H1 (cell line): ENCODE measurements at regions not wholly inside any gene's neighbourhood (a gene's known extent, or its start where the extent isn't known, plus 50 kb on each side); places are given as distances from the start of the nearest gene placed in this dataset.

Experiments
- CTCF ChIA-PET: fragments of 300-600 bp; sonication (Branson Sonifier 250); formaldehyde crosslinking; loops from one replicate; lab custom pipeline; 2021; ENCODE audit not compliant: partially characterized antibody; lab: Charles Lee
- POLR2A ChIA-PET: fragments of 300-600 bp; sonication (Branson Sonifier 250); formaldehyde crosslinking; loops from one replicate; lab custom pipeline; 2021; ENCODE audit warnings: inconsistent platforms; ENCODE audit not compliant: partially characterized antibody; lab: Charles Lee
- DNase-seq, 2 experiments: peaks; one replicate each; pipeline versions ENCODE4 v3.0.0 to v3.0.0-alpha.2; 2010 to 2022; ENCODE audit warnings: low spot score in 2 of 2, low read depth in 1 of 2, mixed read lengths in 1 of 2
- FAIRE-seq: peaks from 2 replicates; lab custom pipeline; 2011; peaks lifted over from hg19 to GRCh38; lab: Jason Lieb, UNC
- H2AFZ ChIP-seq: 2 replicates; pipeline ENCODE4 v1.8.1; 2012; ENCODE audit warnings: low read length, inconsistent platforms
- H2AK5ac ChIP-seq: 2 replicates; pipeline ENCODE4 v1.6.1; 2013; ENCODE audit warnings: low read depth, low read length
- H2BK120ac ChIP-seq: replicated peaks from 2 replicates; pipeline ENCODE3; 2013; ENCODE audit warnings: low read depth, low read length, inconsistent platforms
- H2BK12ac ChIP-seq: 2 replicates; pipeline ENCODE4 v1.6.1; 2013; ENCODE audit warnings: low read depth, low read length
- H2BK15ac ChIP-seq: 2 replicates; pipeline ENCODE4 v1.6.1; 2013; ENCODE audit warnings: low read length
- H2BK20ac ChIP-seq: 2 replicates; pipeline ENCODE4 v1.6.1; 2013; ENCODE audit warnings: low read length
- H2BK5ac ChIP-seq: 2 replicates; pipeline ENCODE4 v1.6.1; 2013; ENCODE audit warnings: low read depth, low read length
- H3K14ac ChIP-seq: 2 replicates; pipeline ENCODE4 v1.6.1; 2013; ENCODE audit warnings: inconsistent platforms; ENCODE audit not compliant: insufficient read length
- H3K18ac ChIP-seq: 2 replicates; pipeline ENCODE4 v1.6.1; 2013; ENCODE audit warnings: low read length; ENCODE audit errors: extremely low read depth
- H3K23ac ChIP-seq: 2 replicates; pipeline ENCODE4 v1.6.1; 2013; ENCODE audit warnings: inconsistent platforms; ENCODE audit not compliant: insufficient read length
- H3K23me2 ChIP-seq: 2 replicates; pipeline ENCODE4 v1.6.1; 2013; ENCODE audit warnings: low read depth, low read length
- H3K27ac ChIP-seq: 2 replicates; pipeline ENCODE4 v1.6.1; 2011; ENCODE audit warnings: low read depth, low read length, inconsistent platforms
- H3K27me3 ChIP-seq, 4 experiments: replicated peaks in 1 of 4; 1 replicate in 1 of 4; 2 replicates in 3 of 4; pipeline versions ENCODE4 v1.6.1 to v1.8.1; 2011 to 2013; ENCODE audit warnings: low read length in 3 of 4, mild to moderate bottlenecking in 3 of 4, inconsistent platforms in 2 of 4, mixed read lengths in 2 of 4, moderate library complexity in 1 of 4; ENCODE audit not compliant: control insufficient read depth in 3 of 4, insufficient read depth in 3 of 4; ENCODE audit errors: extremely low read depth in 1 of 4
- H3K36me3 ChIP-seq, 4 experiments: 2 replicates each; pipeline versions ENCODE4 v1.6.1 to v1.8.1; 2011 to 2013; ENCODE audit warnings: mild to moderate bottlenecking in 4 of 4, low read length in 3 of 4, moderate library complexity in 2 of 4, control low read depth in 1 of 4, inconsistent platforms in 1 of 4; ENCODE audit not compliant: insufficient read depth in 4 of 4, control insufficient read depth in 2 of 4
- H3K4ac ChIP-seq: replicated peaks from 2 replicates; pipeline ENCODE3; 2013; ENCODE audit warnings: low read length, low read depth, mixed read lengths, inconsistent platforms; ENCODE audit not compliant: insufficient read length
- H3K4me1 ChIP-seq, 4 experiments: replicated peaks in 1 of 4; 1 replicate in 1 of 4; 2 replicates in 3 of 4; pipeline versions ENCODE4 v1.6.1 to v1.8.1; 2011 to 2013; ENCODE audit warnings: low read length in 3 of 4, inconsistent platforms in 2 of 4, mixed read lengths in 1 of 4; ENCODE audit not compliant: insufficient read depth in 4 of 4, control insufficient read depth in 3 of 4
- H3K4me2 ChIP-seq, 2 experiments: 2 replicates each; pipeline versions ENCODE4 v1.6.1 to v1.8.1; 2011 to 2013; ENCODE audit warnings: low read depth in 2 of 2, low read length in 2 of 2, control low read depth in 1 of 2, inconsistent platforms in 1 of 2, mild to moderate bottlenecking in 1 of 2; ENCODE audit not compliant: insufficient read depth in 1 of 2
- H3K4me3 ChIP-seq, 4 experiments: fragments of 200-600, 300-600 bp in 1 of 4; sonication (generic), shearing (Covaris generic), sonication (Bioruptor Twin) in 1 of 4; 2 replicates each; pipeline versions ENCODE4 v1.5.1 to v1.8.1; 2011 to 2016; ENCODE audit warnings: low read length in 4 of 4, low read depth in 3 of 4, control low read depth in 2 of 4, inconsistent platforms in 2 of 4, mild to moderate bottlenecking in 2 of 4, mixed read lengths in 1 of 4, moderate library complexity in 1 of 4; ENCODE audit not compliant: insufficient read depth in 2 of 4; ENCODE audit errors: extremely low read depth in 1 of 4
- H3K56ac ChIP-seq: replicated peaks from 2 replicates; pipeline ENCODE3; 2013; ENCODE audit warnings: low read depth, mild to moderate bottlenecking, mixed read lengths, low read length, inconsistent platforms; ENCODE audit not compliant: insufficient read length
- H3K79me1 ChIP-seq: 2 replicates; pipeline ENCODE4 v1.6.1; 2013; ENCODE audit warnings: low read depth, low read length, control low read depth
- H3K79me2 ChIP-seq, 2 experiments: 2 replicates each; pipeline versions ENCODE4 v1.6.1 to v1.8.1; 2012 to 2013; ENCODE audit warnings: low read length in 2 of 2, mild to moderate bottlenecking in 2 of 2, inconsistent platforms in 1 of 2; ENCODE audit not compliant: insufficient read depth in 2 of 2, control insufficient read depth in 1 of 2
- H3K9ac ChIP-seq, 4 experiments: replicated peaks in 1 of 4; 1 replicate in 1 of 4; 2 replicates in 3 of 4; pipeline versions ENCODE4 v1.6.1 to v1.8.1; 2011 to 2013; ENCODE audit warnings: low read depth in 3 of 4, low read length in 3 of 4, control low read depth in 2 of 4, mild to moderate bottlenecking in 2 of 4, moderate library complexity in 2 of 4, inconsistent platforms in 1 of 4; ENCODE audit errors: extremely low read depth in 1 of 4
- H3K9me3 ChIP-seq, 2 experiments: 2 replicates each; pipeline versions ENCODE4 v1.6.1 to v1.8.1; 2012 to 2013; ENCODE audit warnings: mild to moderate bottlenecking in 2 of 2, moderate library complexity in 2 of 2, control low read depth in 1 of 2, inconsistent platforms in 1 of 2, low read depth in 1 of 2, low read length in 1 of 2, mixed read lengths in 1 of 2; ENCODE audit not compliant: insufficient read depth in 2 of 2
- H4K20me1 ChIP-seq, 2 experiments: replicated peaks in 1 of 2; 2 replicates each; pipeline versions ENCODE3 to v1.8.1; 2011 to 2013; ENCODE audit warnings: inconsistent platforms in 2 of 2, low read length in 2 of 2, mild to moderate bottlenecking in 1 of 2; ENCODE audit not compliant: insufficient read depth in 2 of 2, control insufficient read depth in 1 of 2
- H4K5ac ChIP-seq: 2 replicates; pipeline ENCODE4 v1.6.1; 2013; ENCODE audit warnings: low read length, low read depth, mixed read lengths, inconsistent platforms; ENCODE audit not compliant: insufficient read length
- H4K8ac ChIP-seq: 2 replicates; pipeline ENCODE4 v1.8.0; 2013; ENCODE audit warnings: mild to moderate bottlenecking, moderate library complexity, low read length, inconsistent platforms; ENCODE audit not compliant: insufficient read depth; ENCODE audit errors: extremely low read depth
- H4K91ac ChIP-seq: replicated peaks from 2 replicates; pipeline ENCODE3; 2013; ENCODE audit warnings: low read length, mixed read lengths, inconsistent platforms; ENCODE audit not compliant: insufficient read length
- KDM4A ChIP-seq: IDR thresholded peaks from one replicate; pipeline ENCODE4 v1.7.1; 2012; ENCODE audit warnings: low read depth, mild to moderate bottlenecking, moderate library complexity, low read length, inconsistent platforms; ENCODE audit not compliant: severe bottlenecking
- SP4 ChIP-seq: IDR thresholded peaks from 2 replicates; pipeline ENCODE4 v1.6.1; 2012; ENCODE audit warnings: low read length, inconsistent platforms
- WGBS, 2 experiments: shearing (Covaris generic) in 1 of 2; methylation state at CpG; one replicate each; pipeline versions ENCODE4 v1.1.6 to v1.1.7; 2013 to 2015; ENCODE audit warnings: low lambda C conversion rate in 2 of 2, mixed read lengths in 2 of 2, inconsistent platforms in 1 of 2, low coverage in 1 of 2, missing lambda C conversion rate in 1 of 2; ENCODE audit not compliant: insufficient replicate concordance in 2 of 2, insufficient coverage in 1 of 2, insufficient read length in 1 of 2; ENCODE audit errors: extremely low coverage in 1 of 2, missing lambda C conversion rate in 1 of 2; 5-methylcytosine and 5-hydroxymethylcytosine counted together

DNA sequence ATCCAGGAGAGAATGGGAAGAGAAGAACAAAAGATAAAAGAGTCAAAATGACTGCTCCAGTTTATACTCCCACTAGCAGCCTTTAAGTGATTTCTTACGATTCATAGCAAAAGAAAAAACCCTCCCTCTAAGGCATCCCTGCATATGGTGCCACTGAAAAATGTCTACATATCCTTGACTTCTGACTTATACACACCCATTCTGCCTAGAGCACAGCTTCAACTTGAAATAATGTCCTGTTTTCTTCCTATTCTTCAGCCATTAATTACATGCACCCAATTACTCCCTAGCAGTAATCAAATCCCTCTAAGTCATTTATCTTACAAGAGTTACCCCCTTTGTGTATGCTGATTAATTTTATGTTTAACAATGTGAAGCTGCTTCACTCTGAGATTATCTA, 393.5 kb downstream of the HTR7 start:
- Histone ChIP-seq H3K4me3 (no peak overlapping the region), H3K18ac (no peak overlapping the region), H2BK5ac (no peak overlapping the region), H3K27me3 (peaks cover 0 to 1% (median 0%) of the 10 kb centered on the region in 4 experiments; a peak in 1 of 7 replicates), H2BK20ac (no peak overlapping the region), H3K79me1 (no peaks in the 10 kb centered on the region), H2BK120ac (no peak overlapping the region), H4K91ac (no peak overlapping the region), H4K8ac (no peak overlapping the region), H2BK12ac (no peak overlapping the region), H3K9ac (no peak overlapping the region), H3K4me2 (no peak overlapping the region), H4K5ac (no peak overlapping the region), H3K36me3 (no peaks in the 10 kb centered on the region), H3K14ac (no peak overlapping the region), H3K27ac (no peak overlapping the region), H4K20me1 (no peaks in the 10 kb centered on the region), H3K79me2 (no peaks in the 10 kb centered on the region), H3K4me1 (no peaks in the 10 kb centered on the region), H3K9me3 (no peaks in the 10 kb centered on the region), H2AFZ (no peak overlapping the region), H3K23me2 (no peaks in the 10 kb centered on the region; the same call in 1 of the 2 replicates), H2AK5ac (no peak overlapping the region), H3K23ac (no peak overlapping the region), H3K56ac (no peak overlapping the region), H2BK15ac (no peak overlapping the region), H3K4ac (no peak overlapping the region)
- ChIA-PET POLR2A (no interaction called here), CTCF (no interaction called here)
- TF ChIP-seq SP4, result no peak
- no peak for TF ChIP-seq KDM4A
- no peak for DNase-seq
- 95% methylated on average over 1 of the region's 1 CpG; no CpG with 5 or more reads in 1 of the 2 experiments for WGBS, 2 experiments
- no peak for FAIRE-seq
